ENCODE measurements at regions not wholly inside any gene's neighbourhood (a gene's known extent, or its start where the extent isn't known, plus 50 kb on each side); places are given as distances from the start of the nearest gene placed in this dataset.

- Histone ChIP-seq H4K91ac (ENCODE audit: insufficient read length, low read depth, low read length) (no peak overlapping the region), H3K23me2 (ENCODE audit: insufficient read length, low read depth, low read length, poor library complexity, severe bottlenecking) (no peaks in the 10 kb centered on the region), H3K79me1 (ENCODE audit: insufficient read depth, low read depth, low read length, poor library complexity, severe bottlenecking) (no peaks in the 10 kb centered on the region), H3K27ac (ENCODE audit: insufficient read length, low read depth, low read length) (no peak overlapping the region), H4K8ac (replicated peaks; ENCODE audit: insufficient read length, low read depth, low read length) (no peak overlapping the region), H2AFZ (ENCODE audit: low read length) (no peak overlapping the region), H3K9ac (ENCODE audit: extremely low read depth, insufficient read length, low read length) (no peak overlapping the region), H3K4me1 (ENCODE audit: insufficient read depth, low read length) (peaks cover 16% of the 10 kb centered on the region; the same call in 1 of the 2 replicates), H2AK5ac (ENCODE audit: insufficient read length, low read length) (no peak overlapping the region), H4K20me1 (ENCODE audit: control insufficient read depth, insufficient read depth, insufficient read length) (no peaks in the 10 kb centered on the region), H3K4me2 (ENCODE audit: insufficient read depth, insufficient read length, low read length) (no peak overlapping the region), H3K56ac (ENCODE audit: insufficient read length, low read depth, low read length) (no peak overlapping the region), H3K14ac (ENCODE audit: insufficient read depth, low read length) (no peak overlapping the region), H3K27me3 (ENCODE audit: insufficient read depth, low read length) (no peaks in the 10 kb centered on the region), H2BK20ac (ENCODE audit: low read depth, low read length, poor library complexity, severe bottlenecking) (no peak overlapping the region), H2BK120ac (ENCODE audit: low read depth, low read length, poor library complexity, severe bottlenecking) (no peak overlapping the region), H4K5ac (ENCODE audit: insufficient read length, low read depth, low read length) (no peak overlapping the region), H3T11ph (ENCODE audit: low read length) (no peak overlapping the region), H3K4ac (ENCODE audit: low read depth, low read length) (no peak overlapping the region), H3K18ac (ENCODE audit: insufficient read length, low read depth, low read length) (no peak overlapping the region), H3K79me2 (ENCODE audit: insufficient read depth, low read length) (no peaks in the 10 kb centered on the region), H3K23ac (ENCODE audit: insufficient read length, low read depth, low read length) (no peak overlapping the region), H2BK12ac (ENCODE audit: insufficient read length, low read depth, low read length) (no peak overlapping the region), H2BK15ac (ENCODE audit: low read depth, low read length) (no peak overlapping the region), H3K9me3 (ENCODE audit: control insufficient read depth, low read depth, low read length) (no peaks in the 10 kb centered on the region), H2BK5ac (ENCODE audit: insufficient read length, low read length) (no peak overlapping the region)
- peak overlapping the region in 1 of 3 experiments; percentile 23; a peak in 2 of 7 replicates for H3K27ac Mint-ChIP-seq
- H3K36me3 Mint-ChIP-seq (ENCODE audit: insufficient read depth in 1 of 3, low read depth in 3 of 3): no peaks in the 10 kb centered on the region
- no peaks in the 10 kb centered on the region for H3K27me3 Mint-ChIP-seq (ENCODE audit: low read depth)
- H3K4me1 Mint-ChIP-seq: peaks cover 32 to 46% of the 10 kb centered on the region in 2 experiments
- no peak overlapping the region for H3K4me3 Mint-ChIP-seq
- WGBS (ENCODE audit: extremely low coverage, insufficient read length, low lambda C conversion rate): no CpG with 5 or more reads among the region's 1 CpG
- no peaks in the 10 kb centered on the region for H3K9me3 Mint-ChIP-seq
- TF ChIP-seq CTCF (conservative IDR thresholded peaks at IDR 0.05): no peak
- no peak for DNase-seq
Observed at GRCh38 chr2:155840661-155841060, 491.9 kb downstream of the NR4A2 start.

Measured in H9 (cell line).